ENCODE measurements at regions not wholly inside any gene's neighbourhood (a gene's known extent, or its start where the extent isn't known, plus 50 kb on each side); places are given as distances from the start of the nearest gene placed in this dataset.

GRCh38 chr5:155290937-155291336 lies 277.4 kb downstream of the KIF4B start:
- DNase-seq (ENCODE audit: low read depth), result no peak

GRCh38 chr5:155293605-155294178 lies 280.1 kb downstream of the KIF4B start:
- DNase-seq (ENCODE audit: low read depth), result no peak

GRCh38 chr5:155295111-155295510 lies 281.6 kb downstream of the KIF4B start:
- DNase-seq (ENCODE audit: low read depth), result no peak

GRCh38 chr5:155299386-155300005 lies 285.9 kb downstream of the KIF4B start:
- no peak for DNase-seq (ENCODE audit: low read depth)

- DNase-seq (ENCODE audit: low read depth), result no peak
These were observed 289.6 kb downstream of the KIF4B start for GRCh38 chr5:155303120-155303519.

- no peak for DNase-seq (ENCODE audit: low read depth)
These were observed 293.7 kb downstream of the KIF4B start for GRCh38 chr5:155307229-155307628.

GRCh38 chr5:155308289-155308688 lies 294.7 kb downstream of the KIF4B start:
- no peak for DNase-seq (ENCODE audit: low read depth)

- DNase-seq (ENCODE audit: low read depth), result no peak
These were observed 295.6 kb downstream of the KIF4B start for GRCh38 chr5:155309021-155309746.

- no peak for DNase-seq (ENCODE audit: low read depth)
These were observed 298.2 kb downstream of the KIF4B start for GRCh38 chr5:155311721-155312120.

- no peak for DNase-seq (ENCODE audit: low read depth)
These were observed 300.0 kb downstream of the KIF4B start for GRCh38 chr5:155313518-155313917.

GRCh38 chr5:155316070-155316714 lies 302.6 kb downstream of the KIF4B start:
- no peak for DNase-seq (ENCODE audit: low read depth)

- DNase-seq (ENCODE audit: low read depth), result no peak
These were observed 319.1 kb downstream of the KIF4B start for GRCh38 chr5:155332618-155333017.

- no peak for DNase-seq (ENCODE audit: low read depth)
These were observed 329.4 kb downstream of the KIF4B start for GRCh38 chr5:155342956-155343355.

GRCh38 chr5:155343468-155343867 lies 329.9 kb downstream of the KIF4B start:
- DNase-seq (ENCODE audit: low read depth), result no peak

- DNase-seq (ENCODE audit: low read depth), result no peak
These were observed 339.7 kb downstream of the KIF4B start for GRCh38 chr5:155353231-155353630.

GRCh38 chr5:155366096-155366495 lies 352.5 kb downstream of the KIF4B start:
- no peak for DNase-seq (ENCODE audit: low read depth)

- no peak for DNase-seq (ENCODE audit: low read depth)
These were observed 354.3 kb downstream of the KIF4B start for GRCh38 chr5:155367841-155368240.

- no peak for DNase-seq (ENCODE audit: low read depth)
These were observed 354.9 kb downstream of the KIF4B start for GRCh38 chr5:155368490-155368889.

- DNase-seq (ENCODE audit: low read depth), result no peak
These were observed 366.9 kb downstream of the KIF4B start for GRCh38 chr5:155380480-155380879.

- no peak for DNase-seq (ENCODE audit: low read depth)
These were observed 368.1 kb downstream of the KIF4B start for GRCh38 chr5:155381654-155382053.

GRCh38 chr5:155389498-155389897 lies 375.9 kb downstream of the KIF4B start:
- no peak for DNase-seq (ENCODE audit: low read depth)

- DNase-seq (ENCODE audit: low read depth), result no peak
These were observed 381.2 kb downstream of the KIF4B start for GRCh38 chr5:155394727-155395126.
